DMS53 (cell line): ENCODE measurements at regions not wholly inside any gene's neighbourhood (a gene's known extent, or its start where the extent isn't known, plus 50 kb on each side); places are given as distances from the start of the nearest gene placed in this dataset.
"Not testable (repeated sequence)": the region's sequence is repeated elsewhere in the genome, so short reads cannot be mapped to it uniquely, and the experiment has no call there.

ENCODE experiments used
- DNase-seq: peaks from one replicate; lab custom pipeline; 2025; lab: John Stamatoyannopoulos, UW

DNA sequence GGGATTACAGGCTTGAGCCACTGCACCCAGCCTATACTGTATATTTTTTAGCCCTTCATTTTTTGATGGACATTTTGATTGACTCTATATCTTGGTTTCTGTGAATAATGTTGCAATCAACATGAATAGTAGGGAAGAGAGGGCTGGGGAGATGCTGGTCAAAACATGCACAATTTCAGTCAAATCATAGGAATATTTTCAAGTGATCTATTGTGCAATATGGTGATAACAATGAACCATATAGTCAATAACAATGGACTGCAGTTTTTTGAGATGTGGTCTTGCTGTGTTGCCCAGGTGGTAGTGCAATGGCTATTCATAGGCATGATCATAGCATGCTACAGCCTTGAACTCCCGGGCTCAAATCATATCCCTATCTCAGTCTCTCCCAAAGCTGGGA is 264.7 kb upstream of the TMEFF2 start:
- no peak for DNase-seq

DNA sequence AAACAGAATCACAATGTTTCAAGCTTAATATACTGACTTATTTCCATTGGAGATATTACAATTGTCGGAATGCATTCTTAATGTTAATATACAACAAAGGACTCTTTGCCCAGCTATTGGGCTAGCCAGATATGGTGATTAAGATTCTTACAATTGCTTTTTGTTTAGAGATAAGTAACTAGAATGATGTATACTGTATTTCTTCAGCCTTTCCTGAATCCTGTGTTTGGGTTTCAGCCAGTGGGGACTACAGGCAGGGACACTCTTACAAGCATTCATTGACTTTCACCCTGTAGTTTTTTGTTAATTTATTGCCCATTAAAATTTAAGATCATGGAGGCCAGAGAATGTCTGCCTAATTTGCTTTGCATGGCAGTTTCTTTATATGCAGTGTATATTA is 254.1 kb upstream of the TMEFF2 start:
- no peak for DNase-seq

- no peak for DNase-seq
These were observed 249.6 kb upstream of the TMEFF2 start for GRCh38 chr2:192444286-192444838.

DNA sequence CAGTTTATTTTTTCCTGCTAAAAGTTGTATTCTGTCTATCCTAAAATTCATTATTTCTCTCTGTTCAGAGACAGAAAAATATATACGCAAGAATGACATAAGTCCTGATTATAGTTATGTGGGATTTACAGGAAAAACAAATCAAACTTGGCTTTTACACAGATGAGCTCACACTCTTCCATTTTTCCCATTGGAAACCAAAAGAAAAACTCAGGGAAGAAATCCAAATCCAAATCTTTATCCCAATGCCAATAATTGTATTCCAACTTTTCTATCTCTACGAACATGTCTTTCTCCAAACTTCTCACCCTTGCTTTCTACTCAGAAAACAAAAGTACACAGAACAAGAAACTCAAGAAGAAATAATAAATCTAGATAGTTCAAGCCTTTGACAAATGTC is 249.1 kb upstream of the TMEFF2 start:
- no peak for DNase-seq

DNA sequence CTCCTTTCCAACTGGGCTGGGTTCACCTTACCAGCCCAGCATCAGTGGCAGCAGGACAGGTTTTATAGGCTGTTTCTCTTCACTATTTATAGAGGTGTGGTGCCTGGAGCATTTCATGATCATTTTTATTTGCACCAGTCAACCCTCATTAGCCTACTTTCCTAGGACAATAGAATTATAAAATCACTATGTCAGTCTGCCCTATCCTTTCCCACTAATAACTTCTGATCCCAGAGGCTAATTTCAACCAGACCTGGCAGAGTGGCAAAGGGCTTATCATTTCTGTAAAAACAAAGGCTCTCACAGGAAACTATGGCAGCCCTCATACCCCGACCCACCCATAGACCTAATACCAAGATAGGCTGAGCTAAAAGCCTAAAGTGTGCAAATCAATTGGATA is 243.5 kb upstream of the TMEFF2 start:
- DNase-seq = no peak

DNA sequence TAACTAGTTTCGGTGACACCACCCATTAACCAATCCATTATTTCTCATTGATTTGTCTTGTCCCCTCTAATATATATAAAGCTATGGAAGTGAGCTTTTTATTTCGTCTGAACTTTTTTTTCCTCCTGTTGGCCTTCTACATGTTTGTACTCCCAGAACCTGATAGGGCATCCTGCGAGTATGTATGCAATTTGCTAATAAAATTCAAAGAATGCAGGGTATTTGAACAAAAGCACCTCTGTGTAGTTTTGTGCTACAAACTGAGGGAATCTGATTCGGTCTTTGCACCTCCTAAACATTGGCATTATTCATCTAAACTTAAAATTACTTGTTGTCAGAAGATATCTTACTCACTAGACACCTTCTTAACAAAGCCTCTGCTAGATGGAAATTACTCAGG is 242.9 kb upstream of the TMEFF2 start:
- no peak for DNase-seq

- no peak for DNase-seq
These were observed 229.5 kb upstream of the TMEFF2 start for GRCh38 chr2:192424243-192424642.

GRCh38 chr2:192419786-192420185 is 225.1 kb upstream of the TMEFF2 start:
- no peak for DNase-seq

GRCh38 chr2:192416060-192416459 is 221.3 kb upstream of the TMEFF2 start:
- peak; percentile 71 for DNase-seq

GRCh38 chr2:192414794-192415193 is 220.1 kb upstream of the TMEFF2 start:
- DNase-seq = no peak

DNA sequence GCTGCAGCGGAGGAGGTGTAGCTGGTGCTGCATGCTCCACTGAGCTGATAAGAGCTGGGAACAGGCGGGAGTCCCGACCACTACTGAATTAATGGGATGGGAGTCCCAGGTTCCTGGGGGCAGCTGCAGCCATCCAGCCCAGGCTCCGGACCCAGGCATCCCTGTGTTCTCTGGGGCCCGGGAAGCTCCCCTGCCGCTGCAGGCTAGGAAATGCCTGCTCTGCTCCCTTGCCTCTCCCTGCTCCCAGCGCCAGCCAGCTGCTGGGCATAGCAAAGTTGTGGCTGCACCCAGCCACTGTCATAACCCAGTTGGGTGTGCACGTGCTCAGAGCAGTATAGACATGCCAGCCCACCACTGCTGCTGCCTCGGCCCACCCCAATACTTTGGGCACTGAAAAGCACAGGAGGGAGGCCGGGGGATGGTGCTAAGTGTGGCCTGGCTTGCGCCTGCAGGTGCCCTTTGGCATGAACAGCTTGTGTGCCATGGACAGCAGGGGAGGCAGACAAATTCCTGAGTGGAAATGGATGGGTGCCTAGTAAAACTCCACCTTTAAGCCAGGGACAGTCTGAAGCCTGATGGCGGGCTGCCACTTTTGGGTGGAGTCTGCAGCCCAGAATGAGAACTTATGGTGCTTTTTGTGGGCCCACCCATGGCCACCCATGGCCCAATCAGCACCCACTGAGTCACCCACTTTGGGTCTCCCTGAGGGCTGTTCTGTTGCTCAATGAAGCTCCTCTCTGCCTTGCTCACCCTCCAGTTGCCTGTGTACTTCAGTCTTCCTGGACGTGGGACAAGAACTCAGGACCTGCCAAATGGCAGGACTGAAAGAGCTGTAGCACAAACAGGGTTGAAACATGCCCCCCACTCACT is 219.3 kb upstream of the TMEFF2 start:
- peak; percentile 34 for DNase-seq

GRCh38 chr2:192412866-192413265 is 218.1 kb upstream of the TMEFF2 start:
- DNase-seq = not testable (repeated sequence)

DNA sequence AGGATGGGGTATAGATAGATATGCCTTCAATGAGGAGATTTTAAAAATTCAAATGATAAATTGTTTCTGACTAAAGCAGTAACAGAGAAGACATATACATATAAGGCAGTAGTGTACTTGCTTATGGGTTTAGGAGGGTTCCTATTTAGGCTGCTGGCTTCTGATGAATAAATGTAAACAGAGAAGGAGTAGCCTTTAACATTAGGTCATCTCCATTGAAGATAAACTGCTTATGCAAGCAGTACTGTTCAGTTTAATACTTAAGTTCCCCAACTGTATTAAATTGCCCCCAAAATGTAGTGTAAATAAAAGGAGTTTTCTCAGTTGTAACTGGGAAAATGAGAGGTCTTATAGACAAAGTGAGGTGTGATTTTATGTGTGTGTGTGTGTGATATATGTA is 217.7 kb upstream of the TMEFF2 start:
- no peak for DNase-seq

DNA sequence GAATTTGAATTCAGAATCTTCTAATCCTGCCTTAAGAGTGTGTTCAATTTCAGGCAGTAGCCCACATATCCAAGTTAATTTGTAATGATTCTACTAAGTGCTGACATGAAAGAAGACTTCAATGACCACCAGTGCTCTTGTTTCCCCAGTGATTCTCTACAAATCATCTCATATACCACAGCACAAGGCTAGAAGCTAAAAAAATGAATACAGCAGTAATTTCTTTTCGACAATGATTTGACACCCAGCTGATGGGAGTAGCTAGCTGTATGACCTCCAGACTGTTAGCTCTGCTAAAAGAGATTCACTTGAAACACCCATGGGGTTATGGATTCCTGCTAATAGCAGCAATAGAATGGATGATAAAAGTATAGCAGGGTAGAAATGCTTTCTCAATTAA is 217.0 kb upstream of the TMEFF2 start:
- no peak for DNase-seq

- DNase-seq = no peak
These were observed 215.6 kb upstream of the TMEFF2 start for GRCh38 chr2:192410319-192410718.

GRCh38 chr2:192407692-192408091 is 213.0 kb upstream of the TMEFF2 start:
- DNase-seq = no peak

- no peak for DNase-seq
These were observed 203.5 kb upstream of the TMEFF2 start for GRCh38 chr2:192398236-192398635.

DNA sequence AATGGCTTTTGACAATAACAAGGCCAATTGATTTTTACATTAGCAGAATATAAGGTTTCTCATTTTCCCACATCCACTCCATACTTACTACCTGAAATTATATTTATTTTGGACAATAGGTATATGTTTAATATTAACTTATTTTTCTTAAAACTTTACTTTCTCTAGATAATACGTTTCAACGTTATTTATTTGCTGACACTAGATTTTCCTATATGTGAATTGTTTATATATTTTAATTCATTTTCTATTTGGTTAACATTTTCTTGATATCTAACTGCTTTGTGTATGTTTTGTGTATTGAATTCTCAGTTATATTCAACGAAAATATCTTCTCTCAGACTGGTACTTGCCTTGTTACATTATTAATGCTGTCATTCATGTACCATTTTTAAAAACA is 199.9 kb upstream of the TMEFF2 start:
- DNase-seq = no peak

- DNase-seq = no peak
These were observed 196.3 kb upstream of the TMEFF2 start for GRCh38 chr2:192391041-192391440.

- no peak for DNase-seq
These were observed 195.7 kb upstream of the TMEFF2 start for GRCh38 chr2:192390401-192390800.

DNA sequence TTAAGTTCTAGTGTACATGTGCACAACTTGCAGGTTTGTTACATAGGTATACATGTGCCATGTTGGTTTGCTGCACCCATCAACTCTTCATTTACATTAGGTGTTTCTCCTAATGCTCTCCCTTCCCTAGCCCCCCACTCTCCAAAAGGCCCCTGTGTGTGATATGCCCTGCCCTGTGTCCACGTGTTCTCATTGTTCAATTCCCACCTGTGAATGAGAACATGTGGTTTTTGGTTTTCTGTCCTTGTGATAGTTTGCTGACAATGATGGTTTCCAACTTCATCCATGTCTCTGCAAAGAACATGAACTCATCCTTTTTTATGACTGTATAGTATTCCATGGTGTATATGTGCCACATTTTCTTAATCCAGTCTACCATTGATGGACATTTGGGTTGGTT is 189.5 kb upstream of the TMEFF2 start:
- not testable (repeated sequence) for DNase-seq

- DNase-seq = no peak
These were observed 186.3 kb upstream of the TMEFF2 start for GRCh38 chr2:192381082-192381481.

GRCh38 chr2:192379736-192380135 is 185.0 kb upstream of the TMEFF2 start:
- no peak for DNase-seq

GRCh38 chr2:192377173-192377572 is 182.4 kb upstream of the TMEFF2 start:
- DNase-seq = peak; percentile 34
